Breast epithelium (tissue), 4 donors: ENCODE measurements at regions not wholly inside any gene's neighbourhood (a gene's known extent, or its start where the extent isn't known, plus 50 kb on each side); places are given as distances from the start of the nearest gene placed in this dataset.

ENCODE experiments used
- DNase-seq, 2 donors: peaks; one replicate each; pipeline ENCODE4 v3.0.0-alpha.2; 2019; ENCODE audit warnings: low spot score in 2 of 2
- H3K27ac ChIP-seq, 2 donors: fragments of 200-600 bp; sonication (generic) in 1 of 2; one replicate each; pipeline ENCODE4 v1.5.1; 2016 to 2019; ENCODE audit warnings: mild to moderate bottlenecking in 1 of 2
- H3K27me3 ChIP-seq, 2 donors: fragments of 200-600 bp; sonication (generic) in 1 of 2; one replicate each; pipeline versions ENCODE4 v1.5.1 to v1.6.0; 2017 to 2019; ENCODE audit warnings: control low read depth in 1 of 2, mild to moderate bottlenecking in 1 of 2
- H3K36me3 ChIP-seq: fragments of 200-600 bp; one replicate; pipeline ENCODE4 v1.5.1; 2019
- H3K4me1 ChIP-seq, 2 donors: fragments of 200-600 bp; sonication (generic); one replicate each; pipeline ENCODE4 v1.5.1; 2016 to 2019; ENCODE audit warnings: control low read depth in 1 of 2
- H3K4me3 ChIP-seq, 3 donors: fragments of 200-600 bp; sonication (generic); 1 replicate in 2 of 3; 2 replicates in 1 of 3; pipeline ENCODE4 v1.5.1; 2016 to 2019; ENCODE audit warnings: mild to moderate bottlenecking in 3 of 3, moderate library complexity in 2 of 3
- H3K9me3 ChIP-seq, 2 donors: fragments of 200-600 bp; sonication (generic) in 1 of 2; one replicate each; pipeline ENCODE4 v1.5.1; 2016 to 2019; ENCODE audit warnings: control low read depth in 1 of 2
- CTCF ChIP-seq, 3 donors: fragments of 450-650 bp; IDR thresholded peaks; one replicate each; pipeline ENCODE4 v1.5.1; 2016 to 2017; ENCODE audit warnings: antibody characterized with exemption in 3 of 3, mild to moderate bottlenecking in 3 of 3, moderate library complexity in 3 of 3
- POLR2A ChIP-seq: fragments of 450-650 bp; IDR thresholded peaks from one replicate; pipeline ENCODE4 v1.6.1; 2016; ENCODE audit warnings: antibody characterized with exemption, mild to moderate bottlenecking, moderate library complexity
- POLR2AphosphoS5 ChIP-seq, 3 donors: sonication (generic); formaldehyde crosslinking; IDR thresholded peaks; one replicate each; pipeline ENCODE4 v1.6.1; 2017; ENCODE audit warnings: antibody characterized with exemption in 3 of 3
- intact Hi-C: fragments of 100-400 bp; cut with DNase I; formaldehyde crosslinking; loops from one replicate; pipeline ENCODE4 v1.15.1; 2023; ENCODE audit warnings: low total_unique reads

- H3K4me1 ChIP-seq: no peaks in the 10 kb centered on the region
- no peak for DNase-seq
- H3K4me3 ChIP-seq: no peak overlapping the region
- no peak overlapping the region for H3K27ac ChIP-seq
- intact Hi-C loops: no loop called here
- H3K27me3 ChIP-seq: no peaks in the 10 kb centered on the region
- H3K9me3 ChIP-seq: no peaks in the 10 kb centered on the region
- no peak for TF ChIP-seq POLR2AphosphoS5 (IDR thresholded peaks at IDR 0.05)
- no peak for TF ChIP-seq CTCF (IDR thresholded peaks at IDR 0.05)
- no peak for TF ChIP-seq POLR2A
- no peaks in the 10 kb centered on the region for H3K36me3 ChIP-seq
These were observed 248.5 kb upstream of the LMO3 start for GRCh38 chr12:16854465-16854864.

- intact Hi-C loops: no loop called here
- no peak overlapping the region for H3K4me3 ChIP-seq
These were observed 243.5 kb upstream of the LMO3 start for GRCh38 chr12:16849473-16849872.

GRCh38 chr12:16844875-16845274, 238.9 kb upstream of the LMO3 start:
- no peak for DNase-seq
- Histone ChIP-seq H3K4me1 (no peaks in the 10 kb centered on the region), H3K9me3 (no peaks in the 10 kb centered on the region), H3K36me3 (no peaks in the 10 kb centered on the region), H3K27me3 (no peaks in the 10 kb centered on the region), H3K27ac (no peak overlapping the region), H3K4me3 (no peak overlapping the region)
- TF ChIP-seq POLR2A (no peak), POLR2AphosphoS5 (IDR thresholded peaks at IDR 0.05) (no peak), CTCF (IDR thresholded peaks at IDR 0.05) (no peak)
- intact Hi-C loops: no loop called here

More at GRCh38 chr12:16849473-16849872, 243.5 kb upstream of the LMO3 start:
- H3K27ac ChIP-seq: no peak overlapping the region
- no peaks in the 10 kb centered on the region for H3K9me3 ChIP-seq
- TF ChIP-seq POLR2A (no peak), CTCF (IDR thresholded peaks at IDR 0.05) (no peak), POLR2AphosphoS5 (IDR thresholded peaks at IDR 0.05) (no peak)
- no peaks in the 10 kb centered on the region for H3K27me3 ChIP-seq
- DNase-seq: no peak
- no peaks in the 10 kb centered on the region for H3K36me3 ChIP-seq
- H3K4me1 ChIP-seq: no peaks in the 10 kb centered on the region

GRCh38 chr12:16833376-16834015, 227.5 kb upstream of the LMO3 start:
- intact Hi-C loops: no loop called here
- Histone ChIP-seq H3K4me3 (no peak overlapping the region), H3K36me3 (no peaks in the 10 kb centered on the region), H3K4me1 (no peaks in the 10 kb centered on the region), H3K27me3 (no peaks in the 10 kb centered on the region), H3K9me3 (no peaks in the 10 kb centered on the region), H3K27ac (no peak overlapping the region)
- TF ChIP-seq CTCF (IDR thresholded peaks at IDR 0.05): no peak
- no peak for TF ChIP-seq POLR2AphosphoS5 (IDR thresholded peaks at IDR 0.05)
- TF ChIP-seq POLR2A: no peak
- DNase-seq: no peak

GRCh38 chr12:16828891-16829290, 222.9 kb upstream of the LMO3 start:
- intact Hi-C loops: no loop called here

More at GRCh38 chr12:16828891-16829290, 222.9 kb upstream of the LMO3 start:
- Histone ChIP-seq H3K4me1 (no peaks in the 10 kb centered on the region), H3K27ac (no peak overlapping the region), H3K4me3 (no peak overlapping the region), H3K36me3 (no peaks in the 10 kb centered on the region), H3K9me3 (no peaks in the 10 kb centered on the region), H3K27me3 (no peaks in the 10 kb centered on the region)
- DNase-seq: no peak
- no peak for TF ChIP-seq CTCF (IDR thresholded peaks at IDR 0.05)
